ENCODE measurements at regions not wholly inside any gene's neighbourhood (a gene's known extent, or its start where the extent isn't known, plus 50 kb on each side); places are given as distances from the start of the nearest gene placed in this dataset.

GRCh38 chr13:23506807-23507291 is 63.4 kb upstream of the TNFRSF19 start:
- ChIA-PET POLR2A (interaction anchor here (0.6 kb wide), 2 partner anchors 9 to 64 kb away, joined by 3 to 7 read pairs; partner anchors contain the start of gene TNFRSF19), CTCF (interaction anchor here (1.4 to 3.2 kb wide), 2 partner anchors 37 to 383 kb away, joined by 3 to 8 read pairs; partner anchors contain the start of gene MIPEP)
- Histone ChIP-seq H3F3A (replicated peaks; ENCODE audit: insufficient read depth) (peaks cover 54% of the 10 kb centered on the region), H3K9me3 (no peaks in the 10 kb centered on the region), H3K9ac (peak overlapping the region; percentile 78), H3K27ac (ENCODE audit: low read depth in 2 of 2, low read length in 1 of 2) (peak overlapping the region; percentile 92 to 100), H3K36me3 (replicated peaks in 1 of 2; ENCODE audit: control insufficient read depth in 1 of 2, insufficient read depth in 2 of 2, low read length in 1 of 2) (no peaks in the 10 kb centered on the region), H3K4me3 (ENCODE audit: low read depth in 2 of 2, low read length in 1 of 2) (no peak overlapping the region), H4K20me1 (ENCODE audit: insufficient read depth) (no peaks in the 10 kb centered on the region), H2AFZ (ENCODE audit: low read depth) (peak overlapping the region; percentile 10; the same call in 1 of the 2 replicates), H3K27me3 (ENCODE audit: insufficient read depth) (no peaks in the 10 kb centered on the region), H3K9me2 (no peaks in the 10 kb centered on the region), H3K4me2 (peak overlapping the region; percentile 68; the same call in 1 of the 2 replicates), H3K79me2 (ENCODE audit: insufficient read depth) (no peaks in the 10 kb centered on the region), H3K4me1 (ENCODE audit: control insufficient read depth in 1 of 2, insufficient read depth in 2 of 2, low read depth in 1 of 2, low read length in 1 of 2) (peaks cover 28 to 53% of the 10 kb centered on the region in 2 experiments)
- peak; percentile 50 for DNase-seq
- WGBS (ENCODE audit: low lambda C conversion rate): 26% methylated on average over 11 of the region's 11 CpGs
- TF ChIP-seq YY1 (IDR thresholded peaks at IDR 0.05; ENCODE audit: low read depth) (no peak; the same call in 1 of the 2 replicates), CHD2 (IDR thresholded peaks at IDR 0.05; ENCODE audit: low read length, partially characterized antibody) (no peak), MAX (IDR thresholded peaks at IDR 0.05; ENCODE audit: low read depth) (no peak; the same call in 1 of the 2 replicates), RCOR1 (IDR thresholded peaks at IDR 0.05; ENCODE audit: low read length) (no peak), FOXJ3 (CRISPR knock-in tag; IDR thresholded peaks at IDR 0.05) (no peak), ELF1 (IDR thresholded peaks at IDR 0.05) (no peak; the same call in 1 of the 2 replicates), POLR2AphosphoS5 (IDR thresholded peaks at IDR 0.05; ENCODE audit: low read depth, low read length) (peak; percentile 68; the same call in 1 of the 2 replicates), TAF1 (IDR thresholded peaks at IDR 0.05; ENCODE audit: borderline replicate concordance, low read depth, low read length) (no peak), EZH2phosphoT487 (IDR thresholded peaks at IDR 0.05; ENCODE audit: borderline replicate concordance, low read depth) (no peak), FOXM1 (IDR thresholded peaks at IDR 0.05; ENCODE audit: low read depth) (peak; percentile 41; the same call in 1 of the 2 replicates), NRF1 (IDR thresholded peaks at IDR 0.05; ENCODE audit: low read depth, low read length) (no peak), RFX5 (IDR thresholded peaks at IDR 0.05; ENCODE audit: low read length) (no peak), SMC3 (IDR thresholded peaks at IDR 0.05; ENCODE audit: low read depth, low read length) (no peak), JUND (IDR thresholded peaks at IDR 0.05) (peak; percentile 78), ZBTB33 (IDR thresholded peaks at IDR 0.05; ENCODE audit: borderline replicate concordance, low read depth) (peak; percentile 64; the same call in 1 of the 2 replicates), TEAD4 (IDR thresholded peaks at IDR 0.05; ENCODE audit: borderline replicate concordance, insufficient read depth) (peak; percentile 87), RXRA (IDR thresholded peaks at IDR 0.05; ENCODE audit: borderline replicate concordance, low read depth) (peak; percentile 52; the same call in 1 of the 2 replicates), TCF12 (IDR thresholded peaks at IDR 0.05) (peak; percentile 94), GATA2 (CRISPR knock-in tag; IDR thresholded peaks at IDR 0.05) (no peak), NFIC (IDR thresholded peaks at IDR 0.05; ENCODE audit: borderline replicate concordance) (peak; percentile 74), MXI1 (IDR thresholded peaks at IDR 0.05; ENCODE audit: low read depth, low read length) (no peak)
- TF ChIP-seq, protein P1, sequence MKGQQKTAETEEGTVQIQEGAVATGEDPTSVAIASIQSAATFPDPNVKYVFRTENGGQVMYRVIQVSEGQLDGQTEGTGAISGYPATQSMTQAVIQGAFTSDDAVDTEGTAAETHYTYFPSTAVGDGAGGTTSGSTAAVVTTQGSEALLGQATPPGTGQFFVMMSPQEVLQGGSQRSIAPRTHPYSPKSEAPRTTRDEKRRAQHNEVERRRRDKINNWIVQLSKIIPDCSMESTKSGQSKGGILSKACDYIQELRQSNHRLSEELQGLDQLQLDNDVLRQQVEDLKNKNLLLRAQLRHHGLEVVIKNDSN (IDR thresholded peaks at IDR 0.05; ENCODE audit: borderline replicate concordance, low read depth): no peak
- TF ChIP-seq, protein P2, sequence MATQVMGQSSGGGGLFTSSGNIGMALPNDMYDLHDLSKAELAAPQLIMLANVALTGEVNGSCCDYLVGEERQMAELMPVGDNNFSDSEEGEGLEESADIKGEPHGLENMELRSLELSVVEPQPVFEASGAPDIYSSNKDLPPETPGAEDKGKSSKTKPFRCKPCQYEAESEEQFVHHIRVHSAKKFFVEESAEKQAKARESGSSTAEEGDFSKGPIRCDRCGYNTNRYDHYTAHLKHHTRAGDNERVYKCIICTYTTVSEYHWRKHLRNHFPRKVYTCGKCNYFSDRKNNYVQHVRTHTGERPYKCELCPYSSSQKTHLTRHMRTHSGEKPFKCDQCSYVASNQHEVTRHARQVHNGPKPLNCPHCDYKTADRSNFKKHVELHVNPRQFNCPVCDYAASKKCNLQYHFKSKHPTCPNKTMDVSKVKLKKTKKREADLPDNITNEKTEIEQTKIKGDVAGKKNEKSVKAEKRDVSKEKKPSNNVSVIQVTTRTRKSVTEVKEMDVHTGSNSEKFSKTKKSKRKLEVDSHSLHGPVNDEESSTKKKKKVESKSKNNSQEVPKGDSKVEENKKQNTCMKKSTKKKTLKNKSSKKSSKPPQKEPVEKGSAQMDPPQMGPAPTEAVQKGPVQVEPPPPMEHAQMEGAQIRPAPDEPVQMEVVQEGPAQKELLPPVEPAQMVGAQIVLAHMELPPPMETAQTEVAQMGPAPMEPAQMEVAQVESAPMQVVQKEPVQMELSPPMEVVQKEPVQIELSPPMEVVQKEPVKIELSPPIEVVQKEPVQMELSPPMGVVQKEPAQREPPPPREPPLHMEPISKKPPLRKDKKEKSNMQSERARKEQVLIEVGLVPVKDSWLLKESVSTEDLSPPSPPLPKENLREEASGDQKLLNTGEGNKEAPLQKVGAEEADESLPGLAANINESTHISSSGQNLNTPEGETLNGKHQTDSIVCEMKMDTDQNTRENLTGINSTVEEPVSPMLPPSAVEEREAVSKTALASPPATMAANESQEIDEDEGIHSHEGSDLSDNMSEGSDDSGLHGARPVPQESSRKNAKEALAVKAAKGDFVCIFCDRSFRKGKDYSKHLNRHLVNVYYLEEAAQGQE (IDR thresholded peaks at IDR 0.05; ENCODE audit: low read depth, low read length): no peak
- TF ChIP-seq, protein P3, sequence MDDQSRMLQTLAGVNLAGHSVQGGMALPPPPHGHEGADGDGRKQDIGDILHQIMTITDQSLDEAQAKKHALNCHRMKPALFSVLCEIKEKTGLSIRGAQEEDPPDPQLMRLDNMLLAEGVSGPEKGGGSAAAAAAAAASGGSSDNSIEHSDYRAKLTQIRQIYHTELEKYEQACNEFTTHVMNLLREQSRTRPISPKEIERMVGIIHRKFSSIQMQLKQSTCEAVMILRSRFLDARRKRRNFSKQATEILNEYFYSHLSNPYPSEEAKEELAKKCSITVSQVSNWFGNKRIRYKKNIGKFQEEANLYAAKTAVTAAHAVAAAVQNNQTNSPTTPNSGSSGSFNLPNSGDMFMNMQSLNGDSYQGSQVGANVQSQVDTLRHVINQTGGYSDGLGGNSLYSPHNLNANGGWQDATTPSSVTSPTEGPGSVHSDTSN (IDR thresholded peaks at IDR 0.05): peak; percentile 67
- TF ChIP-seq, protein P4, sequence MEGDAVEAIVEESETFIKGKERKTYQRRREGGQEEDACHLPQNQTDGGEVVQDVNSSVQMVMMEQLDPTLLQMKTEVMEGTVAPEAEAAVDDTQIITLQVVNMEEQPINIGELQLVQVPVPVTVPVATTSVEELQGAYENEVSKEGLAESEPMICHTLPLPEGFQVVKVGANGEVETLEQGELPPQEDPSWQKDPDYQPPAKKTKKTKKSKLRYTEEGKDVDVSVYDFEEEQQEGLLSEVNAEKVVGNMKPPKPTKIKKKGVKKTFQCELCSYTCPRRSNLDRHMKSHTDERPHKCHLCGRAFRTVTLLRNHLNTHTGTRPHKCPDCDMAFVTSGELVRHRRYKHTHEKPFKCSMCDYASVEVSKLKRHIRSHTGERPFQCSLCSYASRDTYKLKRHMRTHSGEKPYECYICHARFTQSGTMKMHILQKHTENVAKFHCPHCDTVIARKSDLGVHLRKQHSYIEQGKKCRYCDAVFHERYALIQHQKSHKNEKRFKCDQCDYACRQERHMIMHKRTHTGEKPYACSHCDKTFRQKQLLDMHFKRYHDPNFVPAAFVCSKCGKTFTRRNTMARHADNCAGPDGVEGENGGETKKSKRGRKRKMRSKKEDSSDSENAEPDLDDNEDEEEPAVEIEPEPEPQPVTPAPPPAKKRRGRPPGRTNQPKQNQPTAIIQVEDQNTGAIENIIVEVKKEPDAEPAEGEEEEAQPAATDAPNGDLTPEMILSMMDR (IDR thresholded peaks at IDR 0.05): no peak

Data from SK-N-SH (cell line).